Hepatic stellate cell (primary cell): ENCODE measurements at regions not wholly inside any gene's neighbourhood (a gene's known extent, or its start where the extent isn't known, plus 50 kb on each side); places are given as distances from the start of the nearest gene placed in this dataset.

Experiments used
- DNase-seq: peaks from one replicate; pipeline ENCODE4 v3.0.0; 2011; ENCODE audit warnings: low spot score

DNA sequence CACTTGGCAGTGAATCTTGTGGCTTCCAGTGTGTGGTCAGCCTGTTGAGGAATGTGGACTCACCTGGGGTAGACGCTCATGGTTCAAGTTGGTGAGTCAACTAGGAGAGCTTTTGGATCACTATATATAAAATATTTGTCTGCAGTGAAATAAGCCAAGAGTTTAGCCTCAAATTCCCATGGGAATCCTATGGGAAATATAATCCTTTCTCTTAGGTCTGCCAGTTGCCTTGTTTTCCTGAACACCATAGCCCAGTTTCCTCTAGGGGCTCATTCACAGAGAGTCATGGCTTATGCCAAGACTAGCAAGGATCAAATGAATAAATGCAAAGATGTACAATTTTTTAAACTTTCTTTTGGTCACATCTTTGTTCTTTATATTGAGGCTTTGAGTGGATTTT, 100.1 kb upstream of the NPHP3 start:
- no peak for DNase-seq

GRCh38 chr3:132821314-132821713, 99.1 kb upstream of the NPHP3 start:
- no peak for DNase-seq

DNA sequence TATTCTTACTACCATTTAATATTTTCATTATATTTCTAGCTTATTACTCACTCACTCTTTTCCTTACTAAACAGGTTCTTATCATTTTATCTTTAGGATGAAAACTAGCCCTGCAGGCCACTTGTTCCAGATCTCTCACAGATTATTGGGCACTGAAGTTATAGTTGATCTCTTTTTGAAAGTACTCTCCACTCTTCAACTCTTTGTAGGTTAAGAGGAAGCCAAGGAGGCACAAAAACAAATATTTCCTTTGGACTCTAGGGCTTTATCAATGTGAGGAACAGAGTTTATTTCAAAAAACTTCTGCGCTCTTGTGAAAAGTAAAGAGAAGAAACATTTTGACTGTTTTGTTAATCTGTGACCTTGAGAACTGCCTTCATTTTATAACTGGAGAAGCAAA, 96.0 kb upstream of the NPHP3 start:
- DNase-seq = no peak

GRCh38 chr3:132817646-132818177, 95.5 kb upstream of the NPHP3 start:
- no peak for DNase-seq

DNA sequence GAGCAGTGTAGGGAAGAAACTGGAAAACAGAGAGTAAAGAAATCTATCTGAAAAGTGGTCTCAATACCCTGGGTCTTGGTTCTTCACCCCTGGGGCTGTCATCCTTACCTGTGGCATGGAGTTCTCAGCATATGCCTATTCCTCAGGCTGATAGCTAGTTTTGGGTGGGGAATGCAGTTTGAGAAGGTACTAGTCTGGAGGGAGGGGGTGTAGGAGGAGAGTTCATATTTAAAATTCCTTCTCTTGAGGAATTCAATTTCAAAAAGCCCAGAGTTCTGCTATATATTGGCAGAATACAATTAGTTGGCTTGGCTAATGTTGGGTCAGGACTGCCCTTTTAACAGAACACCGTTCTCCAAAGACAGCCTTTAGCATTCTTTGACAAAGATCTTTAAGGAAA, 82.9 kb upstream of the NPHP3 start:
- no peak for DNase-seq

DNA sequence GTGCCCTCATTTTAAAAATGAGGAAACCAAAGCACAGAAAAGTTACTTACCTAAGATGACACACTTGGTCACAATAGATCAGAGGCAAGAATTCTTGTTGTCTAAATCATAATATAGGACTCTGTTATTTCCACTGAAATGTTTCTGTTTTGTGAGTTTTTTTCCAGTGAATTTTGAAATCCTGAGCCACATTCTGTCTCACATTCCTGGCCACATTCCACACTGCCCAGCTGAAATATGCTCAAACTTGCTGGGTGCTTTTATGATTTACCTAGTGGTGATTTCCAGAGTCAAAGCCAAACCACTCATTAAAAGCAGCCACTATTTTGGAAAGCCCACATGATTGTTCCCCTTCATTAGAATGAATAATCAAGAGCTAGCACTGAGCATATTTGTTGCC, 82.3 kb upstream of the NPHP3 start:
- DNase-seq = no peak

GRCh38 chr3:132803889-132804288, 81.7 kb upstream of the NPHP3 start:
- no peak for DNase-seq

- no peak for DNase-seq
Observed at GRCh38 chr3:132800958-132801357, 78.7 kb upstream of the NPHP3 start.

- no peak for DNase-seq
Observed at GRCh38 chr3:132790806-132791205, 68.6 kb upstream of the NPHP3 start.

DNA sequence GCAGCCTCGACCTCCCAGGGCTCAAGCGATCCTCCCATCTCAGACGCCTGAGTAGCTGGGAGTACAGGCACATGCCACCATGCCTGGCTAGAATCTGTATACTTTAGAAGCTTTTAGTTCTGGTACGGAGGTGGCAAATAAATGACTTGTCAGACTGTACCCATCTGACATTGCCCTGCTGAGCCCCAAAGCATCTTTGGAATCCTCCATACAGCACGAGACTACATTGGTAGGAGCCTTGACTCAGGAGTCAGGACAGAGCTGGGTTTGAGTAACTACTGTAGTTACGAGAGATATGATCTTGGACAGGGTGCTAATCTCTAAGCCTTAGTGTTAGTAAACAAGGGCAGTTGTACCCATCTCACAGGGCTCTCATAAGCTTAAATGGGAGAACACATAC, 67.8 kb upstream of the NPHP3 start:
- DNase-seq = no peak

GRCh38 chr3:132788301-132788671, 66.1 kb upstream of the NPHP3 start:
- peak; percentile 24 for DNase-seq

DNA sequence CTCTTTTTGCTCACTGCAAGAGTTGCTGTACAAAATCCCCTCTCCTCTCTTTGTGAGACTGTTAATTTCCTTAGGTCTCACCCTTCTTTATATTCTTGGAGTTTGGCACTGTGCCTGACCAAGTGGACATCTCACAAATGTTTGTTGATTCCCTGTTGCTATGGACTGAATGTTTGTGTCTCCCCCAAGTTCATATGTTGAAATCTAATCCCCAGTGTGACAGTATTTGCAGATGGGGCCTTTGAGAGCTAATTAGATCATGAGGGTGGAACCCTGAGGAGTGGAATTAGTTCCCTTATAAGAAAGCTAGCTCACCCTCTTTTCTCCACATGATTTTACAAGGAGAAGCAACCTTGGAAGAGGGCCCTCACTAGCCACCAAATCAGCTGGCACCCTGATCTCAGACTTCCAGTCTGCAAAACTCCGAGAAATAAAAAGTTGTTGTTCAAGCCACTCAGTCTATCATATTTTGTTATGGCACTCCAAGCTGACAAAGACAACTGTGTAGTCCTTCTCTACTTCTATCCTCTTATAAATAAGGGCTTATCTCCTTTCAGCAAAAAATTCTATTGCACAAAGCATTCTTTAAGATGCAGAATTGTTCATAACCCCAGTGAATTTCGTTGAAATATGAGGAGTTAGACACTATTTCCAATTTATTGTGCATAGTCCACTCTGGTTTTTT, 65.5 kb upstream of the NPHP3 start:
- no peak for DNase-seq

GRCh38 chr3:132786890-132787289, 64.7 kb upstream of the NPHP3 start:
- DNase-seq = no peak

DNA sequence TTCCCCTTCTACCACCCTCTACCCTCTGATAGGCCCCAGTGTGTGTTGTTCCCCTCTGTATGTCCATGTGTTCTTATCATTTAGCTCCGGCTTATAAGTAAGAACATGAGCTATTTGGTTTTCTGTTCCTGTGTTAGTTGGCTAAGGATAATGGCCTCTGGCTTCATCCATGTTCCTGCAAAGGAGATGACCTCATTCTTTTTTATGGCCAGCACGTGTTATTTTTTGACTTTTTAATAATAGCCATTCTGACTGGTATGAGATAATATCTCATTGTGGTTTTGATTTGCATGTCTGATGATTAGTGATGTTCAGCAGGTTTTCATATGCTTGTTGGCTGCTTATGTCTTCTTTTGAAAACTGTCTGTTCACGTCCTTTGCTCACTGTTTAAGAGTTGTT, 63.1 kb upstream of the NPHP3 start:
- no peak for DNase-seq

GRCh38 chr3:132784502-132785025, 62.4 kb upstream of the NPHP3 start:
- DNase-seq = no peak

- peak; percentile 11 for DNase-seq
Observed at GRCh38 chr3:132783152-132783551, 60.9 kb upstream of the NPHP3 start.

GRCh38 chr3:132781922-132782321, 59.7 kb upstream of the NPHP3 start:
- no peak for DNase-seq

GRCh38 chr3:132777171-132777570, 55.0 kb upstream of the NPHP3 start:
- DNase-seq = no peak

DNA sequence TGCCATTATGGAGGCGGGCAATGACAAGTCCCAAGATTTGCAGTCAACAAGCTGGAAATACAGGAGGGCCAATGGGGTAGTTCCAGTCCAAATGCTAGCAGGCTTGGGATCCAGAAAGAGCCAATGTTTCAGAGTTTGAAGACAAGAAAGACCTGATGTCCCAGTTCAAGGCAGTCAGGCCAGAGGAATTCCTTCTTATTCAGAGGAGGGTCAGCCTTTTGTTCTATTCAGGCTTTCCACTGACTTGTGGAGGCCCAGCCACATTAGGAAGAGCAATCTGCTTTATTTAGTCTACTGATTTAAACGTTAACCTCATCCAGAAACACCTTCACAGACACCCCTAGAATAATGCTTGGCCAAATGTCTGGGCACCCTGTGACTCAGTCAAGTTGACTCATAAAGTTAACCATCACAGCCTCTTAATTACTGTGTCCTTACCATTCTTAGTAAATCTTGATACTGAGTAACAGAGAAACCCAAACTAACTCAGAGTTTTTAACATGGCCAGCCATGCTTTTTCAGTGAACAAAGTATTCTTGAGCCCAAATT, 50.9 kb upstream of the NPHP3 start:
- DNase-seq = no peak

GRCh38 chr3:132772252-132772651, 50.0 kb upstream of the NPHP3 start:
- no peak for DNase-seq
